GM12878 (cell line): ENCODE measurements at regions not wholly inside any gene's neighbourhood (a gene's known extent, or its start where the extent isn't known, plus 50 kb on each side); places are given as distances from the start of the nearest gene placed in this dataset.

Experiments used
- ATAC-seq: fragments of 200-7000 bp; cut with Tn5 transposase; 3 replicates; pipeline ENCODE4 v1.9.1; 2020; ENCODE audit warnings: mild to moderate bottlenecking, moderate library complexity
- BruUV-seq: library from RNA; stranded (reverse); fragments of 400-500 nt; replicated peaks from 2 replicates; lab custom pipeline; 2021; lab: Mats Ljungman, UMichigan
- CTCF ChIA-PET: fragments of 300-600 bp; sonication (Branson Sonifier 250); formaldehyde crosslinking; extraction: SDS; loops from one replicate; lab custom pipeline; 2021; ENCODE audit warnings: inconsistent platforms; lab: Yijun Ruan, JAX
- POLR2A ChIA-PET: fragments of 350-600 bp; formaldehyde crosslinking; extraction: SDS; loops from one replicate; lab custom pipeline; 2021; ENCODE audit warnings: inconsistent platforms; lab: Charles Lee
- RAD21 ChIA-PET: fragments of 300-600 bp; sonication (Branson Sonifier 250); formaldehyde crosslinking; loops from one replicate; lab custom pipeline; 2023; ENCODE audit warnings: antibody characterized with exemption; ENCODE audit not compliant: unreplicated experiment; lab: Charles Lee
- SMC1A ChIA-PET: fragments of 300-600 bp; sonication (Branson Sonifier 250); formaldehyde crosslinking; loops from one replicate; lab custom pipeline; 2023; ENCODE audit not compliant: unreplicated experiment, uncharacterized antibody; lab: Charles Lee
- DNase-seq: peaks from one replicate; pipeline ENCODE4 v3.0.0-alpha.2; 2011; ENCODE audit warnings: low read depth, low spot score
- FAIRE-seq: peaks from 3 replicates; lab custom pipeline; 2011; peaks lifted over from hg19 to GRCh38; lab: Jason Lieb, UNC
- H2AFZ ChIP-seq: 2 replicates; pipeline ENCODE4 v1.6.0; 2011; ENCODE audit warnings: low read depth, low read length, control low read depth; ENCODE audit not compliant: control insufficient read depth
- H3K27ac ChIP-seq: 2 replicates; pipeline ENCODE4 v1.5.1; 2011; ENCODE audit warnings: control low read depth; ENCODE audit not compliant: control insufficient read depth, insufficient read depth
- H3K27me3 ChIP-seq, 2 experiments: replicated peaks in 1 of 2; 2 replicates each; pipeline versions ENCODE4 v1.6.0 to v1.6.1; 2011; ENCODE audit warnings: low read length in 1 of 2; ENCODE audit not compliant: control insufficient read depth in 2 of 2, insufficient read depth in 2 of 2
- H3K36me3 ChIP-seq, 2 experiments: 2 replicates each; pipeline ENCODE4 v1.5.1; 2011; ENCODE audit warnings: low read length in 1 of 2; ENCODE audit not compliant: control insufficient read depth in 2 of 2, insufficient read depth in 2 of 2
- H3K4me1 ChIP-seq: 2 replicates; pipeline ENCODE4 v1.6.1; 2011; ENCODE audit warnings: mild to moderate bottlenecking, low read length, moderate library complexity, mixed read lengths; ENCODE audit not compliant: control insufficient read depth, insufficient read depth
- H3K4me2 ChIP-seq: 2 replicates; pipeline ENCODE4 v1.6.0; 2011; ENCODE audit warnings: control low read depth; ENCODE audit not compliant: control insufficient read depth, insufficient read depth
- H3K4me3 ChIP-seq: fragments of 200-600 bp; sonication (generic); 2 replicates; pipeline ENCODE4 v1.5.1; 2016
- H3K79me2 ChIP-seq: 2 replicates; pipeline ENCODE4 v1.6.0; 2011; ENCODE audit warnings: low read length; ENCODE audit not compliant: control insufficient read depth, insufficient read depth
- H3K9ac ChIP-seq: 2 replicates; pipeline ENCODE4 v1.8.0; 2011; ENCODE audit warnings: low read length, control low read depth, mixed read lengths; ENCODE audit not compliant: control insufficient read depth, insufficient read depth
- H3K9me3 ChIP-seq: replicated peaks from 3 replicates; pipeline ENCODE4 v1.5.1; 2011; ENCODE audit warnings: mild to moderate bottlenecking, low read length; ENCODE audit not compliant: control insufficient read depth, insufficient read depth
- H4K20me1 ChIP-seq: 2 replicates; pipeline ENCODE4 v1.6.0; 2011; ENCODE audit not compliant: control insufficient read depth, insufficient read depth
- IRF3 ChIP-seq: fragments of 450-650 bp; IDR thresholded peaks from 2 replicates; pipeline ENCODE4 v1.6.1; 2014; ENCODE audit warnings: mild to moderate bottlenecking
- MLLT1 ChIP-seq: fragments of 450-650 bp; IDR thresholded peaks from 2 replicates; pipeline ENCODE4 v1.6.1; 2016; ENCODE audit warnings: mild to moderate bottlenecking
- TAF1 ChIP-seq: IDR thresholded peaks from 2 replicates; pipeline ENCODE4 v1.6.1; 2011; ENCODE audit warnings: mild to moderate bottlenecking, low read depth, low read length, borderline replicate concordance
- WRNIP1 ChIP-seq: IDR thresholded peaks from 2 replicates; pipeline ENCODE4 v1.6.1; 2011; ENCODE audit warnings: low read depth, low read length, improper control_type of control experiment, borderline replicate concordance
- in situ Hi-C: fragments of 300-500 bp; cut with MboI; formaldehyde crosslinking; loops from 9 replicates; pipeline ENCODE4 v1.14.3; 2018; ENCODE audit warnings: mixed read lengths
- intact Hi-C: fragments of 100-400 bp; cut with micrococcal nuclease; formaldehyde crosslinking; loops from one replicate; pipeline ENCODE4 v1.14.2; 2022; ENCODE audit not compliant: unreplicated experiment

GRCh38 chr9:79428422-79428821, 143.3 kb upstream of the TLE4 start (continued):
- TF ChIP-seq MLLT1 (no peak), WRNIP1 (no peak)

GRCh38 chr9:79430619-79431018, 141.1 kb upstream of the TLE4 start:
- no peak for DNase-seq
- Histone ChIP-seq H3K4me2 (no peak overlapping the region), H3K4me3 (no peak overlapping the region), H3K27ac (no peak overlapping the region), H3K79me2 (no peaks in the 10 kb centered on the region)
- SMC1A ChIA-PET = no interaction called here
- CTCF ChIA-PET = no interaction called here
- no peak for TF ChIP-seq TAF1
- no peak for TF ChIP-seq IRF3
- TF ChIP-seq, all 136 proteins: peak for 0
- intact Hi-C loops (no loop called here), in situ Hi-C loops (no loop called here)
- ATAC-seq (no peak), FAIRE-seq (no peak)
- ChIA-PET RAD21 (no interaction called here), POLR2A (no interaction called here)
- no peaks in the 10 kb centered on the region for H4K20me1 ChIP-seq
- no peak overlapping the region for H3K9ac ChIP-seq
- BruUV-seq = no TSS peak
- no peaks in the 10 kb centered on the region for H3K9me3 ChIP-seq
- H2AFZ ChIP-seq = no peak overlapping the region
- H3K4me1 ChIP-seq = no peaks in the 10 kb centered on the region
- H3K36me3 ChIP-seq = no peaks in the 10 kb centered on the region
- H3K27me3 ChIP-seq = no peaks in the 10 kb centered on the region
